HG03039 (cell line): ENCODE measurements at regions not wholly inside any gene's neighbourhood (a gene's known extent, or its start where the extent isn't known, plus 50 kb on each side); places are given as distances from the start of the nearest gene placed in this dataset.

Source experiments
- ATAC-seq: cut with Tn5 transposase; IDR thresholded peaks from one replicate; pipeline ENCODE4 v1.9.1; 2021; ENCODE audit warnings: mild to moderate bottlenecking, moderate library complexity; ENCODE audit not compliant: unreplicated experiment

DNA sequence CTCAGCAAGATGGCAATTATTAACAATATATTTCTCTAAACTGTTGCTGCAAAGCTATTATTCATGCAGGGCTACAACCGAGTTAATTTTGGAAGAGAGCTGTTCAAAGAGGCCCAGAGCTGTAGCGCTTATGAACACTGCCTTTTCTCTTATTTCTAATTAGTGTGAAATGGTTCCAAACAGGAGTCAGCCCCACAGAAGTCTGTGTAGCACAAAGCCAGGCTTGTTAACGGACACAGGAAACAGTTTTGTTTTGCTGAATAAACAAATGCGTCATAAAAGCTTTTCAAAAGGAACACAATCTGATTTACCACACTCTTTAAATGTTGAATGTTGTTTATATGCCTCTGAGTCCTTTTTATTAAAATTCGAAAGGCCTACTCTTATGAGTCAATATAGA, 396.5 kb downstream of the ANXA1 start:
- no peak for ATAC-seq

DNA sequence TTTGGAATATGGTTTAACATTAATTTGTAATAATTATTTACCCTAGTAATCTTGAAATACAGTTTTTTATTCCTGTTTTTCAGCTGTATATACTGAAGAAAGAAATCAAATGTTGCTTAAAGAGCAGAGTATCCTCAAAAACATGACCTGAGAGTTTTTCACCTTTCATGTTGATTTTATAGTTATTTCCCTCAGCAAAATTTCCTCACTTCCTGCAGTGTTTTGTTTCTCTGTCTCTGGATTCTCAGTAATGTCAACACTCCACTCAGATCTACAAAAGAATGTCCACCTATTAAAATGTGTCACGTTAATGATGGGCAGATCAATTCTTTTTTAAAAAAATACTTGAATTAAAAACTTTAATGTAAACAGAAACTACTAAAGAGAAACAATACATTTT, 398.3 kb downstream of the ANXA1 start:
- no peak for ATAC-seq

DNA sequence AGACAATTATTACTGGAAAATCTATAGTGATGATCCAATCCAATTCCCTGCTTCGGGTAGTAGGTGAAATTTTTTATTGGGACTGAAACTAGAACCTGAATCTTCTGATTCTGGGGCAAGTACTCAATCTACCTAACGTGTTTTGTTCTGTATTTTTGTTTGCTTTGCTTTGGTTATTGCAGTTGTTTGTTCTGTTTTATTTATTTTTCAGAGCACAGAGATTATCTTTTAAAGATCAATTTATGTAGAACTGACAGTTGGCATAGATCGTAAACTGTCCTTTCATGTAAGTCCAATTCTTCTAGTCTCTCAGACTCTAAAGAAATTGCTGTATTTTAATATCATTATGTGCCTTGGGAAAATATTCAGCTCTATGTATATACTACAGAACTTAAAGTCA, 401.6 kb downstream of the ANXA1 start:
- no peak for ATAC-seq

DNA sequence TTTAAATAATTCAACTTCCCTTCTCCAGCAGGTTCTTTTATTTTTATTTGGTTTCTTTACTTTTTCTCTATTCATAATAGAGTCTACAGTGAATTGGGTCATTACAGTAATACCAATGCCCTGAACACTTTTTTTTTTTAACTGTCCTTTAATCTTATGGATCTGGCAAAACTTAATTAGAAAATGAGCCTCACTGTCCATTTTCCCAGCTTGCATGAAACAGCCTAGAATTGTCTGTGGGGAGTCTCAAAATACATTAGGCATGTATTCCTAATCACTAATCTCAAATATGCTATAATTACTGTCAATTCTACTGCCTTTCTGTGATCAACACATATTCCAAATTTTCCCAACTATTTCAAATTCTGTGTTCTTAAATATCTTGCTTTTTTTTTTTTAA, 406.8 kb downstream of the ANXA1 start:
- no peak for ATAC-seq

DNA sequence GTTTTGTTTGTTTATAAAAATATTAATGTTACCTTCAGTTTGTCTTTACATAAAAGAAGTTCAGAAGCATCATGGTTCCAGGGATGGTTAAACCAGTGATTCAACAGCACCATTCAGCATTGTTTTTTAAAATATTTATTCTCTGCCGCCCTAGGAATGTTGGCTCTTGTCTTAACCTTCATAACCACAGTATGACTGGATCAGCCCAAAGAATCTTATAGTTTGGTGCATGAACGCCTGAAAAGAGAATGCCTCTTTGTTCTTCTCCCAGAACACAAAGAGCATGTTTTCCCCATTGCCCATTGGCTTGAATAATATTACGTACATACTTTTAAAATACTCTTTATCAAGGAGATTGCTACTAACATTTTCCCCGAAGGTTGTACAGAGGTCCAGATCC, 413.4 kb downstream of the ANXA1 start:
- ATAC-seq, result no peak

DNA sequence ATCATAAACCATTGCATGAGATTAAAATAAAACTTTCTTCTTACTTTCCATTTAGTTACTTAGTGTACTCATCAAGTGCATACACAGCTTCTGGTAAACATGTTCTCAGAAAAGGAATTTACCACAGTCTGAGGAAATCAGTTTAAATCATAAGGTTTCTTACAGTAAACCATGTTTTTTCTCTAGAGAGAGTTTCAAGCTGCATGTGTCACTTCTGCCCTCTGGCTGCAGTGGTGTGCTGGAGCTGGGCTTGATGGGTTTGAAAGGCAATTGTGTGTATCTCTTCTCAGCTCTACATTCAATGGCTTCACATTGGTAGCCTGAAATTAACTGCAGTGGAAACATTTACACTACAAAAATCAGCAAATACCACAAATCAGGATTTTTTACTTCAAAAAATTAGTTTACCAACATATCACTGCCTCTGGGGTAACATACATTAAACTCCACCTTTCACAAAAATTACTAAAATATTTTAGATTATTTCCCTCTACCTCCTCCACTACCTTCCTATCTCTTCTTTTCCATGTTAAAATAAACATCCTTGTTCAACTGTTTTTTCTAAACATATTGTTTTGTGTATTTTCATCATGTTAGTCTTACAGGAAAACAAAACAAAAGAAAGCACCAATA, 414.3 kb downstream of the ANXA1 start:
- no peak for ATAC-seq

DNA sequence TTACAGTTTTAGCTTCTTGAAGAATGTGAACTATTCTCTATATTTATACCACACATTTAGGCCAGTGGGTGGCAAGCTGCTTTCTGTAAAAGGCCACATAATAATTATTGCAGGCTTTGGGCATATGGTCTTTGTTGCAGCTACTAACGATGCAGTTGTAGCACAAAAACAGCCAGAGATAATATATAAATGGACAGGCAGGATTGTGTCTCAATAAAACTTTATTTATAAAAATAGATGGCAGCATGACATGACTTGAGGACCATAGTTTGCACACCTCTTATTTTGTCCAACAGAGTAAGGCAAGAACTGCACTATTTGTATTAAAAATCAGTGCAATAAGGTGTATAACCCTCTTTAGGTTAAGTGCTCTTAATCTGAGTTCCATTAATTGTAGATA, 415.0 kb downstream of the ANXA1 start:
- ATAC-seq, result no peak

DNA sequence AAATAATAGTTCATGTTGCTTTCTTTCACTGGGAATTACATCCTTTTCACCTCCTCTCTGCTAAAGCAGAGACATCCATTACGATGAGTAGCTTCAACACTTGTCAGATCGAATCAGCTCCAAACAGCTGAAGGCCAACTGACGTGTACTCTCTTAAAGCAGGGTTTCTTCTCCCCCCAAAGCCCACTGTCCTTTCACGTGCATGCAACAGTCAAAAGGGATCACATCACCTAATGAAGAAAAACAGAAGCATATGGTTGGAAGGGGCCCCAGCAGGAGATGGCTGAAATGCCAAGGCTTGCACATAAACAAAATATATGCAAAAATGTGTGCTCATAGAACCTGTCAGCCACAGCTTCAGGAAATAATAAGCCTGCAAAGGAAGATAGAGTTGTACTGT, 421.6 kb downstream of the ANXA1 start:
- ATAC-seq, result no peak

DNA sequence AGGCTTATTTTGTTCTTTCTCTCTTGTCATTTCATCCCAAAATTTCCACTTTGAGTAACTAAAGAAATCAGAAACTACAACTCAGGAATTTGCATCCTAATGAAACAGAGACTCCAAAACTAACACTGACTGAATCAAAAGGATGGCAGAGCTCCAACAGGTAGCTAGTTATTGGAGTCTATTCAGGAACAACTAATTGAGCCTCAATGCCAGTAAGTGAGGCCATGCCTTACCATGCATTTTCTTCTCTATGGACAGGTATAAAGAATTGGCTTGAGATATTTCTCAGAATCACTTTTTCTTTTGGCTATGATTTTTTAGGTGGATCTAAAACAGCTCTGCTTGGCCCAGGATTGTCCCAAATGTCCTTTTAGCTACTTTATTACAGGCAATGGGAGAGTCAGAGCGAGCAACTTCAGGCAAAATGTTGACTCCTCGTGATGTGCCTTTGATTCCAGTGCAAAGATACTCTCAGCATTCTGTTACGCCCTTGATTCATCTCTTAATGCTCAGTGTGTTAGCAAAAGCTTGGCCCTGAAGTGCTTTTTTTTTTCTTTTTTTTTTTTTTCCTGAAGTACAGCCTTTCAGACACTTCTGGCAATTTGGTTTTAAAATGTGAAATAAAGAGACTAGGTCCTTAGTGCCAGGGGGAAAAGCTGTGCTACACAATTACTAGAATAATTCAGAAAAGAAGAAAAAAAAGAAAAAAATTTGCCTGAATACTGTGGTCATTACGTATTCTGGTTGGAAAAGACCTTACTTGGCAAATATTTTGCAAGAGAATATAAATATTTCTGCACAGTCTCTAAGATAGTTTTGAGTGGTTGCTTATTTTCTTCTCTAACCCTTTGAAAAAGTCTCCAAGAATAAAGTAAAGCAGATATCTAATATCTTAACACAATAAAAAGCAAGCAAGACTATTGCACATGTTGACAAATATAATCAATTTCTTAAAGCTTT, 423.7 kb downstream of the ANXA1 start:
- no peak for ATAC-seq

DNA sequence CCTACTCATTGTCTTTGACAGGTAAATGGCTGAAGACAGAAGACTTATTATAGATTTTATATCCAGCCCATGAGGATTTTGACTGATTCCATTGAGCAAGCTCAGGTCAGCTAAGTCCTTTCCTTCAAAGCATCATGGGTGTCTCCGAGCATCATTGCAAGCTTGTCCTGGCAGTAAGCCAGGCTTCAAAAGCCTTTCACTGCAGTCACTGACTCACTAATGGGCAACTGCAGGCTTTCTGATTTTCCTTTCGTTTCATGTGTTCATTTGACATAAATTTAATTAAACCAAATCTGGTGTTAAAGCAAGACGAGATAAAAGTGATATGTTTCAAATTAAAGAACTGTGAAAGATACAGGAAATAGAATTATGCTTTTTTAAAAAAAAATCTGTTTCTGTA, 426.2 kb downstream of the ANXA1 start:
- no peak for ATAC-seq

DNA sequence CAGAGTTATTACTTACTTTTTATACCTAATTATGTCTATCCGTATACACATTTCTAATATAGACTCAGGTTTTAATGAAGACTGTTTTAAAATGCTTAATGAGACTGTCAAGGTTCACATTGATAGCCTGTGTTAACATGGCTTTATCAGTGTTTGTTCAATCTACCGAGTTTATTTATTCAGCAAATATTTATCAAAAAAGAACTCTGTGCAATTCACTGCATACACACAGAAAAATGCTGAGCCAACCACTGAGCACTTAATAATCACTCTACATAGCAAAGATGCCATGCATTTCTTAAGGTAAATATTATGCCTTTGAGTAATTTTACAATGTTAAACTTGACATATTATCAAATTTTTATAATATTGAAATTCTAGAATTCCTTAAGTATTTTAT, 428.2 kb downstream of the ANXA1 start:
- ATAC-seq, result no peak

DNA sequence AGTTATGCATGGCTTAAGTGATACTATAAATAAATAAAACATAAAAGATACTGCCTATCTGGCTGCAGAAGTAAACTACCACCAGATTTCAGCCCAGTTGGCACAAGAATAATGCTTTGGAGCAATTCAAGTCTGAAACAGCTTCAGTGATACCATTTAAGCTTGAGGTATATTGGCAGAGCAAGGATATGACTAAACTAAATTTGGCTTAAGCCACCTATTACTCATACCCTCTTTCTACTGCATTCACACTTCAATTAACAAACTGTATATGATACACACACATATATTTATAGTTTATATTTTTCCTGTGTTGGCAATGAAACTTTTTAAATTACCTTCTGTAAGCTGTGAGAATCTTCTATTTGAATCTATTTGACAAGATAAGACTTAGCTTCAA, 431.9 kb downstream of the ANXA1 start:
- no peak for ATAC-seq

DNA sequence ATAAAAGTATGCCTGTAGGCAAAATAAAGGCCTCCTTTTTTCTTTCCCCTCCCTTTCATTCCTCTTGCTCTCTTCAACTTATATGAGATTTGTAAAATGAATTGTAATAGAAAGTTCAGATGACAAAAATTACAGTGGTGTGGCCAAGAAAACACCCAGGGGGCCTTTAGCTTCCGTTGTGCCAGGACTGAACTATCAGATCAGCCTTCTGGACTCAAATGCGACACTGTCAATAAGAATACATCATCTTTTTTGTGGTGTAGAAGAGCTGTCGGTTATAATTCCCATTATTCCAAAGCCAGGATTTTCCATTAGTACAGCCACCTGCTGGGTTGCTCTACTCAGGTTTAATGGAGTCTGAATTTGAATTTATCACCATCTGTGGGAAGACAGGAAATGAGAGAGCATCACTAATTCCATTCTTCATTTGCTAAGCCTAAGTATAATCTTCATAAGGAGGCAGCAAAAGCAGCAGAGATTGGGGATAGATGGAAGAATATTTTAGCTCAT, 443.4 kb downstream of the ANXA1 start:
- no peak for ATAC-seq

DNA sequence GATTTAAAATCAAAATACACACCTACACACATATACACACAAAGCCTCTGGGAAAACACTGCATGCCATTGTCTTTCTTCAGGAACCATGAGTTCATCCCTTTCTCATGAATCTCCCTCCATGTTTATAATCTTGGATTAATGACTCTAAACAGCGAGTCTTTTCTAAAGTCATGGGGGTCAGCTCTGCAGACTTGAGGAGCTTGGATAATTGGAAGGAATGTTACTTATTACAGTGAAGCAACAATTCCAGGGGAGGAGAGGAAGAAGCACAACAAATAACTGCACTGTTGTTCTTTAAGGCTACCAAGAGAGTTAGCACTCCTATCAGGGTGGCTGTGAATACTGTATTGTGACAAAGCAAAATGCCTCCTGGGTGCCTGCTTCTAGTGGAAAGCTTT, 444.7 kb downstream of the ANXA1 start:
- no peak for ATAC-seq

DNA sequence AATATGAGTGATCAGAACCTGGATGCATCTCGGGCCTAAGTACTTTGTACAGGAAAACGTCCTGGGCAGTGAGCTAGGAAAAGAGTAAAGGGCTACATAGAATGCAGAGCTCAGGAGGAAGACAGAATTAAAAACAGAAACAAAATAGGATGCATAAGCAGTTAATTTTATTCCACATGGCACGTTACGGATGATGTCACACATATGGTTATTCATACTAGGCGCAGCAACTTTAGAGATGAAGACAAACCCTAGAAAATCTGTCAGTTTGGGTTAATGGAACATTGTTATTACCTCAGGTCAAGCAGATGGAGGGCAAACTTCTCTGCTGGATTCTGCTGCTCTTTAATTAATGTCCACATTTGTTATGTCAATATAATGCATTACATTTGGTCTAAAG, 445.4 kb downstream of the ANXA1 start:
- no peak for ATAC-seq

DNA sequence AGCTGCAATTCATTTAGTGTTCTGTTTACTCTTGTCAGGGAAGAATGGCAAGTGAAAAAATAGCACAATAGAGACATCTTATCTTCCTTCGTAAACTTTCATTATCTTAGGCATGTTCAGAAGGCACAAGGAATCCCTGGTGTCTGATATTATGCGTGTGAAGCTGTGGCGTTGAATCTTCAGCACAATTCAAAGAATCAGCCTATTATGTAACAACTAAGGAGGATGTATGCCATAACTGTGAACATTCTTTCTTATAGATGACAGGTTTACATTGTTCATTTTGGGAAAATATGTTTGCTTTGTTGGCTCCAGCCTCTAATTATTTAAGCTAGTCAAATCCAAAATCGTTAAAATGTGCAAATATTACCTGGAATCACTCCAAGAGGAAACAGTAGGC, 446.1 kb downstream of the ANXA1 start:
- ATAC-seq, result no peak

DNA sequence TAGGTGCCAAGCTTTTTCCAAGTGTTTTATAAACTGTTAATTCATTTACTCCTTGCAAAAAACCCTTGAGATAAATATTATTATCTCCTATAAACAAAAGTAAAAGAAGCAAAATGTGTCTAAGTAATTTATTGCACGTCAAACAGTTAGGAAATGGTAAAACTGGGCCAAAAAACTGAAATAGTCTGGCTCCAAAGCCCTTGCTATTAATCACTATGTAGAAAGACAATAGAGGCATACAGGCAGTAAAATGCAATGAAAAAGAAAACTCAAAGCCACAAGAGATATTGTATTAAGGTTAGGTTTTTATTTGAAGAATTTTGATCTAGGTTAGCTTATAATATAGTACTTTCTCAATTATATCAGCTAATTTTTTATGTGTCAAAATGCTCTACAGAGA, 457.7 kb downstream of the ANXA1 start:
- ATAC-seq, result no peak

DNA sequence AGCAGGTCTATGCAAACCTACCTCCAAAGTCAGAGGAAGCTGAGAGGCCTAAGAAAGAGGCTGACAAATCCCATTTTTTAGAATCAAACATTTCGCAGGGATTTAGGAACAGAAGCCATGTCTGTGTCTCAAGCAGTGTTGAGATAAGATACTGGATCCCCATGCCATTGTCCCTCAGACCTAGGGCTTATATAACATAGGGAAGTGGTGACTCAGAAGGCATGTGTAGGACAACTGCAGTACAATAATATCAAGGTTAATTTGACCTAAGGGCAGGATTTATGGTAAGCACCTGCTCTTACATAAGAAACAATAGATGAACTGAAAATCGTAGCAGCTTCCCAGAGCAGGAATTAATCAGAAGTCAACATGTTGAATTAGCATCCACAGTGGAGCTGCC, 459.4 kb downstream of the ANXA1 start:
- ATAC-seq, result no peak

DNA sequence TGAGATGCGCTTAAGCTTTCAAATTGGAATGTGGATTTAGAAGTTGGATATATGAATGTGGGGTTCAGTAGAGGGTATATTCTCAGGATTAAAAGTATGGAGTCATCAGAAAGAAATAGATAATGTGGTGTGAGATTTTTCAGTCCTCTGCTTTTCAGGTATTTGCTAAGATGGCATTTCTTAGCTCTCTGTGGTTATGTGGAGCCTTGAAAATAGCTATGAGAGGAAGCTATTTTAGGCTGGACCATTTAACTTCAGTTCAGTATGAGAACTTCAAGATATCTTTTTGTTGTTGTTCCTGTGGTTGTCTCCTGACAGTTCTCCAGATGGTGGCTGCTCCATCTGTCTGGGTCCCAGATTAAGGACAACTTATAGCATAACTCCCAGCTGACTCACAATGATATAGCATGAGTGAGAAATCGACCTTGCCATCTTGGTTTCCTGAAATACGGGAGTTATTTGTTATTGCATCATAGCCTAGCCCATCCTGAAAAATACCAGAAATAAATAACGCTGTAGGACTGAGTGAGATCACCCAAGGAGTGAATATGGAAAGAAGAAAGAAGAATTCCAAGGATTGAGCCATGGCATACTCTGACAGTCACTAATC, 461.5 kb downstream of the ANXA1 start:
- ATAC-seq, result no peak

DNA sequence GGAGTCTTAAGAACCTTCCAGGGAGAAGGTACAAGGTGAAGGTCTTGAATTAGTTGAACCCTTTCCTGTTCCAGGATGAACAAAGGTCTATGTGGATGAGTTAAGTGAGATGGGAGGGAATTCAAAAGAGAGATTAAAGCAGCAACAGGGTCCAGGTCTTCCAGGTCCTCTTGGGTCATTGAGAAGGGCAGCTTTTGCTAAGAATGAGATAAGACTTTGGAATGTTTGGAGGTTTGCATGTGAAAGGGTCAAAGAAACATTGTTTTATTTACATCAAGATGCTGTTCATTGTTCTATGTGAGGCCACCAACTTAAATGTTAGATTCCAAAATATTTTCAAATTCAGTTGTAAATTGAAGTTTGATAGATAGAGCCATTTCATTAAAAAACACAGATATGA, 463.9 kb downstream of the ANXA1 start:
- ATAC-seq, result no peak

DNA sequence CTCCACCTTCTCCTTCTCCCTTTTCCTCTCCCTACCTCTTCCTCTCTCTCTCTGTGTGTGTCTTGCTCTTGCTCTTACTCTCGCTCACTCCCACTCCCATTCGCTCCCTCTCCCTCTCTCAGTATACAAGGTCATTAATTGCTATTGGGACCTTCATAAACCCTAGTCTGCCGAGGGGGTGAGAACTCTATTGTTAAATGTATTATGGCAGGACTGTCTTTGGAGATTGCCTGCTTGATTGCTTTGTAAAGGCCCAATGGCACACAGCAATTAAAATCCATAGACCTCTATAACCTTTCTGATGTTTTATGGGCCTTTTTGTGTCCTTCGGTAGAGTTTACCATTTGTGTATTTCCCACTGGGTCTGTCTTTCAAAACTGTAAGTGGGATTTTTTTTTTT, 465.9 kb downstream of the ANXA1 start:
- no peak for ATAC-seq

DNA sequence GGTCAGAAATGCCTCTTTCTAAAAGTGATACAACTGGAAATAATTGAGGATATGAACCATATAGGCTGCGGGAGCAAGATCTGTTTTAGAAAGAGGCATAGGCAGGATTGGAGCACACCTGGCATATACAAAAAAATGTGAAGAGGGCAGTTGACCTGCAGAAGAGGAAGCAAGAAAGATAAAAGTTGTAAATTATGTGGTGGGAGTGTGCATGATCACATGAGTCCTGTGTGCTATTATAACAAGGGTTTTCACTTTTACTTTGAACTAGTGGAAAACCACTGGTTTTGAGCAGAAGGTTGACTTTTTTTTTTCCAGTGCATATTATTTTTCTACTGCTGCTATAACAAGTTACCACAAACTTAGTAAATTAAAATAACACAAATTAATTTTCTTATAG, 489.3 kb downstream of the ANXA1 start:
- no peak for ATAC-seq
